WERI-Rb-1 (cell line): ENCODE measurements at regions not wholly inside any gene's neighbourhood (a gene's known extent, or its start where the extent isn't known, plus 50 kb on each side); places are given as distances from the start of the nearest gene placed in this dataset.

ENCODE experiments used
- DNase-seq: peaks from one replicate; pipeline ENCODE4 v3.0.0-alpha.2; 2020
- H3K27ac ChIP-seq: fragments of 250-450 bp; sonication (Bioruptor Pico); 2 replicates; pipeline ENCODE4 v1.5.1; 2020; ENCODE audit warnings: mild to moderate bottlenecking, moderate library complexity
- H3K27me3 ChIP-seq: fragments of 250-450 bp; sonication (Bioruptor Pico); 2 replicates; pipeline ENCODE4 v1.5.1; 2021; ENCODE audit warnings: mild to moderate bottlenecking, low read depth, moderate library complexity; ENCODE audit not compliant: insufficient read depth, severe bottlenecking
- H3K36me3 ChIP-seq: fragments of 250-450 bp; sonication (Bioruptor Pico); 2 replicates; pipeline ENCODE4 v1.5.1; 2020; ENCODE audit warnings: mild to moderate bottlenecking, moderate library complexity
- H3K4me3 ChIP-seq: 2 replicates; pipeline ENCODE4 v1.5.1; 2011; ENCODE audit warnings: low read depth, mild to moderate bottlenecking, control low read depth, low read length
- H3K9me3 ChIP-seq: fragments of 250-450 bp; sonication (Bioruptor Pico); 2 replicates; pipeline ENCODE4 v1.5.1; 2021; ENCODE audit warnings: mild to moderate bottlenecking, moderate library complexity; ENCODE audit not compliant: severe bottlenecking
- CTCF ChIP-seq: IDR thresholded peaks from 2 replicates; pipeline ENCODE4 v1.5.1; 2011; ENCODE audit warnings: low read depth, mild to moderate bottlenecking, control low read depth, inconsistent platforms, low read length

GRCh38 chr6:150725795-150726194, 126.1 kb downstream of the PLEKHG1 start:
- DNase-seq = no peak
- no peaks in the 10 kb centered on the region for H3K27me3 ChIP-seq
- TF ChIP-seq CTCF = no peak
- H3K4me3 ChIP-seq = no peak overlapping the region
- peaks cover 7% of the 10 kb centered on the region for H3K9me3 ChIP-seq
- no peak overlapping the region for H3K27ac ChIP-seq
- no peaks in the 10 kb centered on the region for H3K36me3 ChIP-seq

- H3K9me3 ChIP-seq = peaks cover 7% of the 10 kb centered on the region
- no peaks in the 10 kb centered on the region for H3K36me3 ChIP-seq
- no peak overlapping the region for H3K27ac ChIP-seq
- H3K27me3 ChIP-seq = no peaks in the 10 kb centered on the region
- DNase-seq = no peak
- TF ChIP-seq CTCF = no peak
- no peak overlapping the region for H3K4me3 ChIP-seq
Measured at GRCh38 chr6:150729188-150729748, 129.6 kb downstream of the PLEKHG1 start.

- Histone ChIP-seq H3K4me3 (no peak overlapping the region), H3K27me3 (peaks cover 3% of the 10 kb centered on the region), H3K27ac (no peak overlapping the region), H3K36me3 (no peaks in the 10 kb centered on the region), H3K9me3 (no peaks in the 10 kb centered on the region)
- no peak for TF ChIP-seq CTCF
- DNase-seq = no peak
Measured at GRCh38 chr6:150730801-150731457, 131.2 kb downstream of the PLEKHG1 start.

- Histone ChIP-seq H3K36me3 (no peaks in the 10 kb centered on the region), H3K27me3 (peaks cover 3% of the 10 kb centered on the region), H3K4me3 (no peak overlapping the region), H3K27ac (no peak overlapping the region), H3K9me3 (no peaks in the 10 kb centered on the region)
- no peak for DNase-seq
- no peak for TF ChIP-seq CTCF
Measured at GRCh38 chr6:150732765-150733539, 132.6 kb upstream of the MTHFD1L start.

GRCh38 chr6:150733726-150734125, 131.8 kb upstream of the MTHFD1L start:
- no peak for DNase-seq
- peaks cover 3% of the 10 kb centered on the region for H3K27me3 ChIP-seq
- no peak for TF ChIP-seq CTCF
- no peak overlapping the region for H3K4me3 ChIP-seq
- no peaks in the 10 kb centered on the region for H3K9me3 ChIP-seq
- H3K27ac ChIP-seq = no peak overlapping the region
- H3K36me3 ChIP-seq = no peaks in the 10 kb centered on the region
